ENCODE measurements at regions not wholly inside any gene's neighbourhood (a gene's known extent, or its start where the extent isn't known, plus 50 kb on each side); places are given as distances from the start of the nearest gene placed in this dataset.

DNA sequence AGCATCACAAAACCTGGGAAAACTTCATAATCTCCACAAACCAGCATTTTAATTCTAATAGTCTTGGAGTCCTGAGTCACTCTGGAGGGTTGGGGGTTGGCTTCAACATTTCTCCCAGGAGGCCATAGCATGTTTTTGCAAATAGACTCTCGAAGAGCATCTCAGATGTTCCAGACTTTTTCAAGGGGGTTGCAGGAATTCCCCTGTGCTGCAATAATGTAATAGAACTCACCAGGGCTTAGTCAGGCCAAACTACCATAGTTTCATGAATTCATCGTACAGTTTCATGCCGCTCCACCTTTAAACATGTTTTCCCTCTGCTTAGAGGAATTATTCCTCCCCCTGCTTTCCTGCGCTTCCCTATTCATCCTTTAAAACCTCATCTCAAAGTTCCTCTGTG is 499.5 kb upstream of the KLF4 start:
- Histone ChIP-seq H3K9me2 (replicated peaks; ENCODE audit: insufficient read depth) (no peaks in the 10 kb centered on the region), H3K27me3 (no peaks in the 10 kb centered on the region), H3K36me3 (replicated peaks; ENCODE audit: insufficient read depth, low read depth) (no peaks in the 10 kb centered on the region), H3K79me2 (no peaks in the 10 kb centered on the region), H2AFZ (no peak overlapping the region), H4K20me1 (ENCODE audit: insufficient read depth, poor library complexity, severe bottlenecking) (no peaks in the 10 kb centered on the region), H3K4me3 (no peak overlapping the region), H3K27ac (no peak overlapping the region), H3K4me1 (ENCODE audit: insufficient read depth) (peaks cover 3% of the 10 kb centered on the region), H3K4me2 (no peak overlapping the region), H3K9me3 (ENCODE audit: low read depth) (no peaks in the 10 kb centered on the region)
- TF ChIP-seq EZH2phosphoT487 (IDR thresholded peaks at IDR 0.05; ENCODE audit: low read depth, severe bottlenecking, unreplicated experiment), result no peak
- 73% methylated on average over 4 of the region's 4 CpGs for WGBS (ENCODE audit: low lambda C conversion rate, missing lambda C conversion rate)
- DNase-seq (ENCODE audit: low spot score), result no peak

GRCh38 chr9:107984956-107985355 is 495.4 kb upstream of the KLF4 start:
- Histone ChIP-seq H3K27ac (no peak overlapping the region), H3K27me3 (no peaks in the 10 kb centered on the region), H3K36me3 (replicated peaks; ENCODE audit: insufficient read depth, low read depth) (no peaks in the 10 kb centered on the region), H3K9me3 (ENCODE audit: low read depth) (no peaks in the 10 kb centered on the region), H3K4me3 (no peak overlapping the region), H3K79me2 (no peaks in the 10 kb centered on the region), H4K20me1 (ENCODE audit: insufficient read depth, poor library complexity, severe bottlenecking) (no peaks in the 10 kb centered on the region), H3K9me2 (replicated peaks; ENCODE audit: insufficient read depth) (no peaks in the 10 kb centered on the region), H3K4me1 (ENCODE audit: insufficient read depth) (peaks cover 3% of the 10 kb centered on the region), H3K4me2 (no peak overlapping the region), H2AFZ (no peak overlapping the region)
- WGBS (ENCODE audit: low lambda C conversion rate, missing lambda C conversion rate), result 92% methylated on average over 2 of the region's 2 CpGs
- DNase-seq (ENCODE audit: low spot score), result no peak
- TF ChIP-seq EZH2phosphoT487 (IDR thresholded peaks at IDR 0.05; ENCODE audit: low read depth, severe bottlenecking, unreplicated experiment), result no peak
- no peak for TF ChIP-seq CTCF (IDR thresholded peaks at IDR 0.05; ENCODE audit: poor library complexity)
- no peak for TF ChIP-seq EZH2 (IDR thresholded peaks at IDR 0.05; ENCODE audit: borderline replicate concordance)

GRCh38 chr9:107983762-107984161 is 494.2 kb upstream of the KLF4 start:
- 93% methylated on average over 3 of the region's 3 CpGs for WGBS (ENCODE audit: low lambda C conversion rate, missing lambda C conversion rate)
- Histone ChIP-seq H2AFZ (no peak overlapping the region), H3K36me3 (replicated peaks; ENCODE audit: insufficient read depth, low read depth) (no peaks in the 10 kb centered on the region), H3K27ac (no peak overlapping the region), H3K9me2 (replicated peaks; ENCODE audit: insufficient read depth) (no peaks in the 10 kb centered on the region), H3K79me2 (no peaks in the 10 kb centered on the region), H4K20me1 (ENCODE audit: insufficient read depth, poor library complexity, severe bottlenecking) (no peaks in the 10 kb centered on the region), H3K9me3 (ENCODE audit: low read depth) (no peaks in the 10 kb centered on the region), H3K4me3 (no peak overlapping the region), H3K4me2 (no peak overlapping the region), H3K27me3 (no peaks in the 10 kb centered on the region), H3K4me1 (ENCODE audit: insufficient read depth) (no peaks in the 10 kb centered on the region)
- no peak for DNase-seq (ENCODE audit: low spot score)
- TF ChIP-seq EZH2phosphoT487 (IDR thresholded peaks at IDR 0.05; ENCODE audit: low read depth, severe bottlenecking, unreplicated experiment), result no peak
- no peak for TF ChIP-seq CTCF (IDR thresholded peaks at IDR 0.05; ENCODE audit: poor library complexity)
- no peak for TF ChIP-seq EZH2 (IDR thresholded peaks at IDR 0.05; ENCODE audit: borderline replicate concordance)

DNA sequence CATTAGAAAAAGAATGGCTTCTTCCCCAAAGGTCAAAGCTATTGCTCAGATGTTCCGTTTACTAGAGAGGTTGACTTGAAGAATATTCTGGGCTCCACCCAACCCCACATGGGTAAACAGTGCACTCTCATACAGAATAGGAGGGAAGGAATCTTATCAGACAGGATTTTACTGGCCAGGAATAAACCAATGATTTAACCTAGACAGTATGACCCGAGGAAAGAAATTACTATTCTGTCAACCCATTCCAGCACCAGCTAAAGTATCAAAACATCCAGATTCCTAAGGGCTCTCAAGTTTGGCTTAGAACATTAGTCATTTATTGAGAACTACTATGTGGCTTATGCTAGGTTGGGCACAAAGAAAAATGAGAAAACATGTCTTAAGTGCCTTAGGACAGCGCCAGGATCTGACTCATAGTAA is 493.6 kb upstream of the KLF4 start:
- no peaks in the 10 kb centered on the region for H4K20me1 ChIP-seq (ENCODE audit: insufficient read depth, poor library complexity, severe bottlenecking)
- no peak for DNase-seq (ENCODE audit: low spot score)
- H3K4me3 ChIP-seq, result no peak overlapping the region
- TF ChIP-seq EZH2phosphoT487 (IDR thresholded peaks at IDR 0.05; ENCODE audit: low read depth, severe bottlenecking, unreplicated experiment), result no peak
- no peak for TF ChIP-seq EZH2 (IDR thresholded peaks at IDR 0.05; ENCODE audit: borderline replicate concordance)
- no peak for TF ChIP-seq CTCF (IDR thresholded peaks at IDR 0.05; ENCODE audit: poor library complexity)
- no peaks in the 10 kb centered on the region for H3K27me3 ChIP-seq
- H3K9me2 ChIP-seq (replicated peaks; ENCODE audit: insufficient read depth), result no peaks in the 10 kb centered on the region
- H3K79me2 ChIP-seq, result no peaks in the 10 kb centered on the region
- H3K4me1 ChIP-seq (ENCODE audit: insufficient read depth), result no peaks in the 10 kb centered on the region
- no peak overlapping the region for H3K4me2 ChIP-seq
- H2AFZ ChIP-seq, result no peak overlapping the region
- no peaks in the 10 kb centered on the region for H3K9me3 ChIP-seq (ENCODE audit: low read depth)
- WGBS (ENCODE audit: low lambda C conversion rate, missing lambda C conversion rate), result 79% methylated on average over 3 of the region's 3 CpGs
- H3K36me3 ChIP-seq (replicated peaks; ENCODE audit: insufficient read depth, low read depth), result no peaks in the 10 kb centered on the region
- no peak overlapping the region for H3K27ac ChIP-seq
